NCI-H446 (cell line): ENCODE measurements at regions not wholly inside any gene's neighbourhood (a gene's known extent, or its start where the extent isn't known, plus 50 kb on each side); places are given as distances from the start of the nearest gene placed in this dataset.

ENCODE experiments used
- DNase-seq, 2 experiments: peaks; one replicate each; lab custom pipeline; 2025; lab: John Stamatoyannopoulos, UW

DNA sequence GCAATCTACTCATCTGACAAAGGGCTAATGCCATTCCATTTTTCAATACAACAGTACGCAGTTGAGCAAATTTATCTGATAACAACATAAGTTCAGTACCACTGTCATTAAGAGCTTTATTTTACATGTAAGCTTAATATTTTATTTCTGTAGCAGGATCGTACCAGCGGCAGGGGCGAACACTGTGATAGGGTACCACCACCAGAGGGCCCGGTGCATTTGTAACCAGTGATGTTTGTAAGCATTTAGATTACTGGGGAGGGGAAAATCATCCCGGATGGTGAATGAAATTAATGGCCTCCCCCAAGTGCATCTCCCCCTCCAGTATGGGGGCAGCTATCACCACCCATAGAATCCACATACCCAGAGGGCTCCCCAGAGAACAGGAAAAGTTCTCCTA, 179.0 kb downstream of the ADGRA3 start:
- no peak for DNase-seq

DNA sequence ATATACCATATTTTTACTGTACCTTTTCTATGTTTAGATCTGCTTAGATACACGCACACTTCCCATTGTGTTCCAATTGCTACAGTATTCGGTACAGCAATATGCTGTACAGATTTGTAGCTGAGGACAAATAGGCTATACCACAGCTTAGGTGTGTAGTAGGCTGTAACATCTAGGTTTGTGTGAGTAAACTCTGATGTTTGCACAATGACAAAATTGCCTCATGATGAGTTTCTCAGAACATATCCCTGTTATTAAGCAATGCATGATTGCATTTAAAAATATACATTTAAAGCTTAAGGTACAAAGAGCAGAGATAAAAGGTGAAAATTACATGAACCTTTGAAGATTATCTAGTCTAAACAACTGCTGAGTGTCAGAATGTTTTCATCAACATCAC, 181.7 kb downstream of the ADGRA3 start:
- no peak for DNase-seq

DNA sequence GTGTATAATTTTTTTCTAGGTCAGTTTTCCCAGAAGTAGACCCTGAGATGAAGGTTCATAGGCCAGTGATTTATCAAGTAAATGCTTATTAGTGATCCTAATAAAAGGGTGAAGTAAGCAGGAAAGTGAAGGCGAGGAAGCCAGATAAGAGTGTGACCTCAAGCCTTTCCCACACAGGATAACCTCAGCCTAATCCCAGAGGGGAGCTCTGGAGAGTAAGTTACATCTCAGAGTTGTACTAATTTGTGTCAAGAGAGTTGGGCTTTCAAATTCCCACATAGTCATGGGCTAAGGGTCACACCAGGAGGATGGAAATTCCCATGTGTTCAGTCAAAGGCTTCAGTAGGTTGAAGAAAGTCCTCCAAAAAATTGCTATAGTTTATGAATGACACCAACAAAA, 191.4 kb downstream of the ADGRA3 start:
- DNase-seq, result no peak

DNA sequence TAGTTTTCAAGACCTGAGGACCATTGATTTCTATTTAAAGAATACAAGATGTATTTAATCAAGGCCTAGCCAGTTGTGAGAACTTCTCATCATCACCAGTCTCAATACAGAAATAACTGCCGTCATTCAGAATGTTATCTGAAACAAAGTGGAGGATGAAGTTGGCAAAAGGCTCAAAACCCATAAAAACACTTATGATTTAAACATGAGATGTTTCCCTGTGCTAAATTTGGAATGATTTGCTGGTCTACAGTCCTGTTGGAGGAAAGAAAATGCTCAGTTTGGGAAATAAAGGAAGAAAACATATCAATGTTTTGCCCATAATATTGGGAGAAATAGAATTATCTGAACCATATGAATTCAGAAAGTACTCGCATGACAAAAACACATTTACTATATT, 192.2 kb downstream of the ADGRA3 start:
- no peak for DNase-seq

- DNase-seq, result no peak
These were observed 192.9 kb downstream of the ADGRA3 start for GRCh38 chr4:22322996-22323395.

DNA sequence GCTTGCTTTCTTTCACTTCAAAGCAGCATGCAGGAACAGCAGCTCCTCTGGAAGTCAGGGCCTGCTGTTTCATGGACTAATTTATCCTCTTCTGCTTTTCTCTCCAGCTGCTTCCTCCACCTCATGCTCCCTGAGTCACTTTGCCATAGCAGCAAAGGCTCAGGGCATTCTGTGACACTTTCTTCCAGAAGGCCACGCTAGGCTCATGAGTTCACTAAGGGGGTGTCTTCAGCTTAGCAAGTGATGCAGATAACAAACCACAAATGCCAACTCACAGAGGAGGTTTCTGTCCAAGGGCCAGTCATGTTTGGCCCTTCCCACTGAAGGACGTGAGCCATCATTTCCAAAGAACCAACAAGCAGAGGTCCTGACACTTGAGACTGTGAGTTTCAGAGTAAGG, 200.2 kb downstream of the ADGRA3 start:
- no peak for DNase-seq

DNA sequence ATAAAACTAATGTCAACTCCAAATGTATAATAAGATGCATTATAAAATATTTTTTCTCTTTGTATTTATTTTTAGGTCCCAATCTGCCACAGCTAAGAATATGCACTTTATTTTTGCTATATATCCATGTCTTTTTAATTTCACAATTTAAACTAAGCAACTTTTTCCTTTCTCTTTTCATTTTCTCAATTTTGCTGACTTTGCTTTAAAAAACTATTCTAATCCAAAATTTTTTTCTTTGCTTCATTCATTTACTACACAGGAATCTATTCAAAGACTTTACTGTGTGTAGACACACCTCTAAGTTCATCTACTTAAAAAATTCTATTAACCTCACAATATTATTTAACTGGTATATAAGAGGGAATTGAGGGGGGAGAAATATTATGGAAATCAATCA, 201.9 kb downstream of the ADGRA3 start:
- no peak for DNase-seq

GRCh38 chr4:22312113-22312512, 203.8 kb downstream of the ADGRA3 start:
- DNase-seq, result no peak

GRCh38 chr4:22301253-22301652, 214.6 kb downstream of the ADGRA3 start:
- no peak for DNase-seq

DNA sequence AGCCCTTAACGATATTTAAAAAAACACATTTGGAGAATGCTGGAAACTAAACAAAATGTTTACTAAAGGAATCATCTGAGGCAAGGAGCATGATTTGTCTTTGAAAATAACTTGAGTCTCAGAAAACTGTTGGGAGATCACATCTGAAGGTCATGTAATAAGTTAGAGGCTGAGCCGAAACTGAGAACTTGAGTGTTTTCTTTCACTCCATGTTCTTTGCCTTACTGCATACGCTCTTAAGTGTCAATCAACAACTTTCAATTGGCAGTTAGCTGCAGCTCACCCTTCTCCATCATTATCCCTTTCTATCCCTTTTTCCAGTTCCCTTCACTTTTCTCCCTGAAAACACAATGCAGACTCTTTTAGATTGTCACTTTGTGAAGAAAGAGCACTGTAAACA, 216.2 kb downstream of the ADGRA3 start:
- no peak for DNase-seq

DNA sequence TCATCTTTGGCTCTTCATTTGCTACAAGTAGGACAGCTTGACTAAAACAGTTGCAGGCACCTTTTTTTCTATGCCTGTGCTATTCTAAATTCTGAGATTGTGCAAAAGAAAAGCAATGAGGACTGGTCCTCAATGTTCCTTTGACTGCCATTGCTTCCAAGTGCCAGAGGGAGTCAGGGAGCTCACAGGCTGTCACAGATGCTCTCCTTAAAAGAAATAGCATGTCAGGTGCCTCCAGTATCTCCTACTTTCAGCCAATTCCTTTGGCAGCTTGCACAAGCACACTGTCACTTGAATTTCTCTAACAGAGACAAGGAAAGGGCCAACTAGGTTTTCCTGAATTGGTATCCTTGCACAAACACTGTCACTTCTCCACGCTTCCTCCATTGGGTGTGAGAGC, 228.2 kb downstream of the ADGRA3 start:
- DNase-seq, result no peak

GRCh38 chr4:22268350-22269025, 247.4 kb downstream of the ADGRA3 start:
- DNase-seq, result no peak

- no peak for DNase-seq
These were observed 251.6 kb downstream of the ADGRA3 start for GRCh38 chr4:22264261-22264660.

GRCh38 chr4:22253431-22253830, 262.4 kb downstream of the ADGRA3 start:
- no peak for DNase-seq

DNA sequence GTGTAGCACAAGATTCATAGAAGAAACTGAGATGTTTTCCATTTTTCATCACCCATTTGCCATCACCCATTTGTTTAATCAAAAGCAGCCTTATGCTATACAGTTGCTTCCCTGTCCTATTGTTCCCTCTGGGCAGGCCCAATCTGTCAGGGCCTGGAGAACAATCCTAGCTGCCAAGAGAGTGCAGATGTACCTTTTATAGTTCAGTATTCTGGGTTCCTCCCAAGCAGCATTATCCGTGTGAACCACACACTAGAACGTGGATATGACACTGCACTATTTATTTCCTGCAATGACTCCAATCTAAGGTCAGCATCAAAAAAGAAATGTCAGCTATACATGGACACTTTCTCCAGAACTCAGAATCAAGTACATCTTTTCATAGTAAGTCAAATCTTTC, 269.0 kb downstream of the ADGRA3 start:
- no peak for DNase-seq

GRCh38 chr4:22245294-22245693, 270.6 kb downstream of the ADGRA3 start:
- no peak for DNase-seq

GRCh38 chr4:22241415-22241814, 274.5 kb downstream of the ADGRA3 start:
- no peak for DNase-seq

DNA sequence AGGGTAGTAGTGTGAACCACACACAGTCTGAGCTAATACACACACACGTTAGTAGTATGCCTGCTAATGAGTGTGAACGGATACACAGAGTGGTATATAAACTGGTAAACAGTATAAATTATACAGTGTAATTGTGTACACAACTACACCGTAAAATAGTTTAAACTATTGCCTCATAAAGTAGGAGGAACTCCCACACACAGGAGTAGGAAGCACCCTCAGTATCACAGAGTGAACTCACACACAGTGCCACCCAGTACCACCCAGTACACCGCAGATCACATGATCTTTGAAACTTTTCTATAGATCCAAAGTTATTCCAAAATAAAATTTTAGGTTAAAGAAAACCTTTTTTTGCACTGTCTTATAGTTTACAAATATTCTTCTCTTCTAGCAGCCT, 275.1 kb downstream of the ADGRA3 start:
- no peak for DNase-seq

DNA sequence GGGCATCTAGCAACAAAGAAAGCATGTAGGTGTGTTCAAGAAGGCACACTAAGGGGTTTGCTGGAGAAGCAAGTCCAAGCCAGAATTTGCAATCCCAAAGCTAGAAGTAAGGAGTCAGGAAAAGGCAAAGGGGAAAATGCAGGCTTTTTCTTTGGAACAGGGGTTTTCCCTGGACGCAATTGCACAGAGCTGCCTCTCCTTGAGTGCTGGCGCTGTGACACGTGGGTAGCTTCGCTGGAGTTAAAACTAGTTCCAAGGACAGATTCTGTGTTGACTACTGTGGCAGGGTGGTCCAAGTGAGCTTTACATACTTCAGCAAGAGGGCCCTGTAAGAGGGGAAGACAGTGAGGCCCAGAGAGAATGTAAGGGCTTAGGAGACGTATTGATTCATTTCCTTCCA, 277.1 kb downstream of the ADGRA3 start:
- no peak for DNase-seq

DNA sequence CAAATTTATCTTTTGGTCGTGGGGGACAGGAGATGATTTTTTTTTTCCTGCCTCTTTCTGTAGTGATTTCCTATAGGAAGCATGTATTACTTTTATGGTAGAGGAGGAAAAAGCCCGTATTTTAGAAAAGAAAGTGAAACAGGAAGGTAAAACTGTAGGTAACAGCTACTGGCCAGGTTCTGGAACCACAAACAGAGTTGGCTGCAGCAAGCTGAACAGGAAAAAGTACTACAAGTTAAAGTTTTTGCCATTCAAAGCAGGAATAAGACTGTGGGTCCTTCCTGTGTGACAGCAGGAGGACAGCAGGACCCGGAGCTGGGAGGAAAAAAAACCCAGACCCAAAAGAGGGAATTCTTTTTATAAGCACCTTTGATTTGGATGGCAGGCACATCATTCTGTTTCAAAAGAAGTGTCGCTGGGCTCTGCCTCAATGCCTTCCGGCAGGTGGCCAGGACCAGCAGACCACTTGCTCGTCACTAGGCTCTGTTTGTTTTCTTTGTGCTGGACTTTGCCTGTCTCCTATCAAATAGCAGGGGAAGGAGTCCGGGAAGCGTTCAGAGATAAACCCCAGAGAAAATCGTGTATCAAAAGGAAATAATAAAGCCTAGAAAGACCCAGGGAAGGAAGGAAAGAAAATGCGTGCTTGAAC, 277.9 kb downstream of the ADGRA3 start:
- no peak for DNase-seq

DNA sequence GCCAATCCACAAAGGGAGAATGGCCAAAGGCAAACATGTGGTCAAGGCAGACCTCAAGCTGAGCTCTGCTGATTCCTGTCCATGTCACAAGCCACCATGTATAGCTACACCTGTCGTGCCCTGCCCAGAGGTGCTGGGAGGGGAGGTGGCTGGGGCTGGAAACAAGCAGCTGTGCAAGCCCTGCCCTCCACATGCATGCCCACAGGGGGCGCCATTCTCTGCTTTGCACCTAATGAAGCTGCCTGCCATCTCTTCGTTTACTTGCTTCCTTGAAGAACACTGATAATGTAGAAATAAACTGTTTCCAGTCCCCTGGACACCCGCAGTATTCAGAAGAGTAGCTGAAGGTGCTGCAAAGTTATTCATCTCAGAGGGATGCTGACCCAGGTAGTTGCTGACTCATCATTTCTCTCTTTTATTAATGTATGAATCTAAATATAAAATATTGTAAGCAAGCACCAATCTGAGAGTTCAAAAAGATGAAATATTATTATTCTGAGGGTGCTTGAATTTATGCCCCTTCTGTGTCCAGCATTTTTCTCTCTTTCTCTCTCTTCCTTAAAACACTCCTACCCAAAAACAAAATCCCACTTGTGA, 278.6 kb downstream of the ADGRA3 start:
- no peak for DNase-seq

DNA sequence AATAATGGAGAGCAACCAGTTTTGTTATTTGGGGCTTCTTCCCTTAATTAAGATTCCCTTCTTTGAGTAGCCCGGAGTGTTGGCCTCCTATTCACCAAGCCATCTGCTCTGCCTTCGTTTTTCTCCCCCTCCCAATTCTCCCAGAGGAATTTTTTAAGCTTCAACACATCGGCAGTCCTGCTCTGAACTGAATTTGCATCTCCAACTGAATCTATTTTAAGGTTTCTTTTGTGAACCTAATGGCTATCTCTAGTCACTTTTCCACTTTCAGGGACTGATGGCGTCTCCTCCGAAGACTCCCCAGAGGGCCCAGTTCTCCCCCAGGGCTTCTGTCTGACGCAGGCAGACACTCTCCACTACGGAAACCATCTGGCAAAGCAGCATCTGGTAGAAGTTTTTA, 280.2 kb downstream of the ADGRA3 start:
- no peak for DNase-seq

DNA sequence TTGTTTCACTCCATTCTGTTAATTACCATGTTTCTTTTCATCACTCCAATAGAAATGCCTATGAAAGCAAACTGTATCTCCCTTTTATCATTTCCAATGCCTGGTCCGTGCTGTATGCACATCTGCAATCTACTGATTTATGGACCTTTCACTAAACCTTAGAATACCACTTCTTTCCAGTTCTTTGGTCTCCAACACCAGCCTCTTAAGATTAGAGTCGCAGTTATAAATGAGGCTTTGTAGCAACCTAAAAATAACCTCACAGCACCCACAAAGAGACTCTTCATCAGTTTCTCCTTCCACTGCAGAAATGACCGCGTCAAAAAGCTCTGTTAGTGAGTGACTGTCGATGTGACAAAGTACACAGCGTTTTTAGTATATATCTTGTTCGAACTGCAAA, 282.6 kb downstream of the ADGRA3 start:
- no peak for DNase-seq

GRCh38 chr4:22220965-22221364, 272.4 kb upstream of the KCNIP4 start:
- DNase-seq, result no peak
